GM12891 (cell line): ENCODE measurements at regions not wholly inside any gene's neighbourhood (a gene's known extent, or its start where the extent isn't known, plus 50 kb on each side); places are given as distances from the start of the nearest gene placed in this dataset.

Source experiments
- DNase-seq: peaks from one replicate; pipeline ENCODE4 v3.0.0; 2011; ENCODE audit warnings: low spot score; ENCODE audit not compliant: insufficient read length
- FAIRE-seq: peaks from 2 replicates; lab custom pipeline; 2011; peaks lifted over from hg19 to GRCh38; lab: Jason Lieb, UNC
- PAX5 ChIP-seq: IDR thresholded peaks from 2 replicates; pipeline ENCODE4 v1.6.1; 2011; ENCODE audit warnings: low read length, moderate library complexity, mild to moderate bottlenecking; ENCODE audit not compliant: insufficient read depth, severe bottlenecking
- POLR2A ChIP-seq: IDR thresholded peaks from 2 replicates; pipeline ENCODE4 v1.6.1; 2011; ENCODE audit warnings: low read depth, low read length, control low read depth
- POLR2AphosphoS5 ChIP-seq: IDR thresholded peaks from 2 replicates; pipeline ENCODE4 v1.6.1; 2011; ENCODE audit warnings: low read depth, low read length, control low read depth
- POU2F2 ChIP-seq: IDR thresholded peaks from 2 replicates; pipeline ENCODE4 v1.6.1; 2011; ENCODE audit warnings: low read depth, mild to moderate bottlenecking, control low read depth, low read length, moderate library complexity
- SPI1 ChIP-seq: IDR thresholded peaks from 2 replicates; pipeline ENCODE4 v1.6.1; 2011; ENCODE audit warnings: low read depth, low read length, control low read depth
- TAF1 ChIP-seq: IDR thresholded peaks from 2 replicates; pipeline ENCODE4 v1.6.1; 2011; ENCODE audit warnings: low read depth, low read length, control low read depth

GRCh38 chr20:56797023-56797422 lies 167.9 kb downstream of the TFAP2C start:
- FAIRE-seq (no peak), DNase-seq (no peak)
- no peak for TF ChIP-seq PAX5
- no peak for TF ChIP-seq SPI1
- no peak for TF ChIP-seq TAF1
- no peak for TF ChIP-seq POLR2A
- TF ChIP-seq POU2F2: no peak
- TF ChIP-seq POLR2AphosphoS5: no peak

- FAIRE-seq (no peak), DNase-seq (no peak)
- TF ChIP-seq SPI1 (no peak), POLR2AphosphoS5 (no peak), POU2F2 (no peak), POLR2A (no peak), TAF1 (no peak), PAX5 (no peak)
Measured at GRCh38 chr20:56798634-56799033, 169.5 kb downstream of the TFAP2C start.

GRCh38 chr20:56799187-56799586 lies 170.1 kb downstream of the TFAP2C start:
- TF ChIP-seq PAX5: no peak
- no peak for TF ChIP-seq POLR2A
- no peak for TF ChIP-seq POU2F2
- no peak for TF ChIP-seq POLR2AphosphoS5
- TF ChIP-seq SPI1: no peak
- TF ChIP-seq TAF1: no peak
- DNase-seq: no peak
- no peak for FAIRE-seq

- FAIRE-seq (no peak), DNase-seq (no peak)
- TF ChIP-seq POU2F2 (no peak), PAX5 (no peak), POLR2AphosphoS5 (no peak), SPI1 (no peak), TAF1 (no peak), POLR2A (no peak)
Measured at GRCh38 chr20:56800088-56800487, 171.0 kb downstream of the TFAP2C start.

GRCh38 chr20:56801971-56802755 lies 173.1 kb downstream of the TFAP2C start:
- DNase-seq: no peak
- TF ChIP-seq SPI1 (no peak), POLR2A (no peak), POU2F2 (no peak), PAX5 (no peak), TAF1 (no peak), POLR2AphosphoS5 (no peak)
- FAIRE-seq: no peak

- no peak for DNase-seq
- FAIRE-seq: no peak
- TF ChIP-seq POU2F2 (no peak), POLR2A (no peak), POLR2AphosphoS5 (no peak), TAF1 (no peak), PAX5 (no peak), SPI1 (no peak)
Measured at GRCh38 chr20:56802805-56803204, 173.7 kb downstream of the TFAP2C start.

- TF ChIP-seq POLR2AphosphoS5 (no peak), POU2F2 (no peak), SPI1 (no peak)
- DNase-seq: no peak
- no peak for FAIRE-seq
Measured at GRCh38 chr20:56805313-56805712, 176.2 kb downstream of the TFAP2C start.

- DNase-seq (no peak), FAIRE-seq (no peak)
- TF ChIP-seq SPI1 (no peak), TAF1 (no peak), POLR2AphosphoS5 (no peak), PAX5 (no peak), POLR2A (no peak), POU2F2 (no peak)
Measured at GRCh38 chr20:56805966-56806365, 176.9 kb downstream of the TFAP2C start.

GRCh38 chr20:56806952-56807517 lies 177.9 kb downstream of the TFAP2C start:
- FAIRE-seq: no peak
- TF ChIP-seq POU2F2 (no peak), PAX5 (no peak), POLR2AphosphoS5 (no peak), SPI1 (no peak), TAF1 (no peak), POLR2A (no peak)

More at GRCh38 chr20:56806952-56807517, 177.9 kb downstream of the TFAP2C start:
- DNase-seq: no peak
